NK-92 treated with Interleukin-12 subunit alpha and Interleukin-12 subunit beta, amount 100 ng/mL, for 24 hours (cell line): ENCODE measurements at regions not wholly inside any gene's neighbourhood (a gene's known extent, or its start where the extent isn't known, plus 50 kb on each side); places are given as distances from the start of the nearest gene placed in this dataset.
"Not testable (repeated sequence)": the region's sequence is repeated elsewhere in the genome, so short reads cannot be mapped to it uniquely, and the experiment has no call there.

ENCODE experiments used
- DNase-seq: peaks from one replicate; lab custom pipeline; 2025; lab: John Stamatoyannopoulos, UW

- DNase-seq, result no peak
Measured at GRCh38 chr1:232715154-232715553, 85.2 kb upstream of the SIPA1L2 start.

GRCh38 chr1:232717911-232718310 lies 87.3 kb upstream of the MAP10 start:
- DNase-seq, result not testable (repeated sequence)

GRCh38 chr1:232718928-232719927 lies 86.0 kb upstream of the MAP10 start:
- DNase-seq, result no peak

GRCh38 chr1:232722626-232723025 lies 82.6 kb upstream of the MAP10 start:
- no peak for DNase-seq

- no peak for DNase-seq
Measured at GRCh38 chr1:232725305-232726047, 79.7 kb upstream of the MAP10 start.

GRCh38 chr1:232726048-232726779 lies 79.0 kb upstream of the MAP10 start:
- DNase-seq, result no peak

- no peak for DNase-seq
Measured at GRCh38 chr1:232728507-232729263, 76.5 kb upstream of the MAP10 start.

GRCh38 chr1:232732344-232732910 lies 72.8 kb upstream of the MAP10 start:
- DNase-seq, result no peak

- no peak for DNase-seq
Measured at GRCh38 chr1:232737917-232738316, 67.3 kb upstream of the MAP10 start.

GRCh38 chr1:232743999-232744398 lies 61.2 kb upstream of the MAP10 start:
- no peak for DNase-seq

GRCh38 chr1:232744847-232745246 lies 60.4 kb upstream of the MAP10 start:
- DNase-seq, result no peak

GRCh38 chr1:232745698-232746097 lies 59.5 kb upstream of the MAP10 start:
- DNase-seq, result not testable (repeated sequence)

GRCh38 chr1:232748910-232749368 lies 56.3 kb upstream of the MAP10 start:
- no peak for DNase-seq

- no peak for DNase-seq
Measured at GRCh38 chr1:232751393-232752140, 53.6 kb upstream of the MAP10 start.

GRCh38 chr1:232752365-232752764 lies 52.9 kb upstream of the MAP10 start:
- DNase-seq, result no peak

GRCh38 chr1:232754930-232755329 lies 50.3 kb upstream of the MAP10 start:
- no peak for DNase-seq
